ENCODE measurements at regions not wholly inside any gene's neighbourhood (a gene's known extent, or its start where the extent isn't known, plus 50 kb on each side); places are given as distances from the start of the nearest gene placed in this dataset.
"Not testable (repeated sequence)": the region's sequence is repeated elsewhere in the genome, so short reads cannot be mapped to it uniquely, and the experiment has no call there.

- no peak overlapping the region for H3K27ac Mint-ChIP-seq
- H3K4me1 Mint-ChIP-seq, result peaks cover 29% of the 10 kb centered on the region
- no peak overlapping the region for H3K4me3 Mint-ChIP-seq
- peaks cover 5% of the 10 kb centered on the region for H3K9me3 Mint-ChIP-seq
- H3K36me3 Mint-ChIP-seq, result peaks cover 7% of the 10 kb centered on the region
- H3K27me3 Mint-ChIP-seq, result no peaks in the 10 kb centered on the region
Measured at GRCh38 chr15:91445695-91446228, 345.7 kb downstream of the SV2B start.

DNA sequence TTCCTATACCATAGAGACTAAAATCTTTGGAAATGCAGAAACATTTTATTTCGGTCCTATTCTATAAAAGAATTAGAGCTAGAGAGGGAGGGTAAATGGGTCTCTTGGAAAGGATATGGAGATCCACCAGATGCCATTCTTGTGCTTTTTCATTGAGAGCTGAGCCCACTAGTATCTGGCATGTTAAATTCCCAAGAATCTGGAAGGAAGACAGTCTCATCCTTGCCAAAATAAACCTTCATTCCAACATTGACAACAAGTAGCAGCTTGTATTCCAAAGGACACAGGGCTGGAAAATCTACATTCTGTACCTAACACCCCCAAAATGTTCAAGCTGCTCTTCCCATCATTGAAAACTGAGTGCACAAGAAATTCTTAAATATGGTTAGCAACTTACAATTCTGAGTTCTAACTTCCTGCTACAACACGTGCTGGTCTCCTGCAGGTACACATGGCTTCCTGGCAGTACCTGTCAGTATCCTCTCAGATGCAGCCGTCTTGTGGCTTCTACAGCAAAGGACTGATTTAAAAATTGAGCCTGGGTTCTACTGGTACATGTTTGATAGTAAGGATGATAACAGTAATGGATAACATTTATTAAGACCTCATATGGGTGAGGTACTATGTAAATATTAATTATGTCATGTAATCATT is 348.1 kb downstream of the SV2B start:
- Mint-ChIP-seq H3K27me3 (no peaks in the 10 kb centered on the region), H3K36me3 (no peaks in the 10 kb centered on the region), H3K4me1 (peaks cover 43% of the 10 kb centered on the region), H3K27ac (peak overlapping the region; percentile 56), H3K9me3 (peaks cover 5% of the 10 kb centered on the region), H3K4me3 (no peak overlapping the region)

- Mint-ChIP-seq H3K9me3 (peaks cover 12% of the 10 kb centered on the region), H3K4me1 (peaks cover 57% of the 10 kb centered on the region), H3K4me3 (peak overlapping the region; percentile 30), H3K27ac (peak overlapping the region; percentile 31)
- H3K36me3 Mint-ChIP-seq, H3K27me3 Mint-ChIP-seq: not testable (repeated sequence)
Measured at GRCh38 chr15:91453376-91453775, 353.3 kb downstream of the SV2B start.

GRCh38 chr15:91456251-91456718 is 356.2 kb downstream of the SV2B start:
- no peak overlapping the region for H3K27ac Mint-ChIP-seq
- H3K27me3 Mint-ChIP-seq, result no peaks in the 10 kb centered on the region
- peaks cover 12% of the 10 kb centered on the region for H3K9me3 Mint-ChIP-seq
- H3K4me1 Mint-ChIP-seq, result peaks cover 50% of the 10 kb centered on the region
- H3K36me3 Mint-ChIP-seq, result peaks cover 4% of the 10 kb centered on the region
- H3K4me3 Mint-ChIP-seq, result no peak overlapping the region

- no peak overlapping the region for H3K4me3 Mint-ChIP-seq
- H3K36me3 Mint-ChIP-seq, result peaks cover 4% of the 10 kb centered on the region
- no peaks in the 10 kb centered on the region for H3K27me3 Mint-ChIP-seq
- H3K4me1 Mint-ChIP-seq, result peaks cover 54% of the 10 kb centered on the region
- H3K9me3 Mint-ChIP-seq, result peaks cover 10% of the 10 kb centered on the region
- H3K27ac Mint-ChIP-seq, result no peak overlapping the region
Measured at GRCh38 chr15:91456921-91457320, 356.9 kb downstream of the SV2B start.

DNA sequence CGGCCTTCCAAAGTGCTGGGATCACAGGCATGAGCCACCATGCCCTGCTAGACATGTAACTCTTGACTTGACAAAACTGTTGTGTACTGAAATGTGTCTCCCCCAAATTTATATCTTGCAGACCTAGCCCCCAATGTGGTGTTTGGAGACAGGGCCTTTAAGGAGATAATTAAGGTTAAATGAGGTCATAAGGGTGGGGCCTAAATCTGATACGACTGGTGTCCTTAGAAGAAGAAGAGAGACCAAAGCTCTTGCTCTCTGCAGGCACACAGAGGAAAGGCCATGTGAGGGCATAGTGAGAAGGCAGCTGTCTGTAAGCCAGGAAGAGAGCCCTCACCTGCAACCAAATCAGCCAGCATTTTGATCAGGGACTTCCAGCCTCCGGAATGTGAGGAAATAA is 361.3 kb downstream of the SV2B start:
- Mint-ChIP-seq H3K9me3 (no peaks in the 10 kb centered on the region), H3K27me3 (no peaks in the 10 kb centered on the region), H3K4me1 (peaks cover 22% of the 10 kb centered on the region), H3K27ac (no peak overlapping the region), H3K4me3 (no peak overlapping the region), H3K36me3 (no peaks in the 10 kb centered on the region)

DNA sequence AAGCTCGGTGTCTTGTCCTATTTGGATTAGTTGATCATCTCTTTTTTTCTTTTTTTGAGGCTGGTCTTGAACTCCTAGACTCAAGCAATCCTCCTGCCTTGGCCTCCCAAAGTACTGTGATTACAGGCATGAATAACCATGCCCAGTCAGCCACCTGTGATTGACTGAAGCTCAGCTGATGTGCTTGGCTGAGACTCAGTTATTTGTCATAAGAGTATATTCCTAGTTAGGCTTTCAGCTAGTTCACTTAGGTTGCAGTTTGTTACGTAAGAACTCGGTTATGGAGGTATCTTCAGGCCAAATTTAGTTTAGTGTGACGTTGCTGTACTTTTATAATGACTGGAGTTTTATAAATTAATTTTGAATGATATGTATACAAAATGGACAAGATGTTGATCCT is 365.0 kb downstream of the SV2B start:
- no peak overlapping the region for H3K4me3 Mint-ChIP-seq
- no peaks in the 10 kb centered on the region for H3K27me3 Mint-ChIP-seq
- H3K9me3 Mint-ChIP-seq, result no peaks in the 10 kb centered on the region
- peaks cover 39% of the 10 kb centered on the region for H3K4me1 Mint-ChIP-seq
- no peak overlapping the region for H3K27ac Mint-ChIP-seq
- H3K36me3 Mint-ChIP-seq, result no peaks in the 10 kb centered on the region

GRCh38 chr15:91465696-91466095 is 365.6 kb downstream of the SV2B start:
- Mint-ChIP-seq H3K36me3 (no peaks in the 10 kb centered on the region), H3K27me3 (no peaks in the 10 kb centered on the region), H3K27ac (no peak overlapping the region), H3K9me3 (no peaks in the 10 kb centered on the region), H3K4me1 (peaks cover 42% of the 10 kb centered on the region), H3K4me3 (no peak overlapping the region)

DNA sequence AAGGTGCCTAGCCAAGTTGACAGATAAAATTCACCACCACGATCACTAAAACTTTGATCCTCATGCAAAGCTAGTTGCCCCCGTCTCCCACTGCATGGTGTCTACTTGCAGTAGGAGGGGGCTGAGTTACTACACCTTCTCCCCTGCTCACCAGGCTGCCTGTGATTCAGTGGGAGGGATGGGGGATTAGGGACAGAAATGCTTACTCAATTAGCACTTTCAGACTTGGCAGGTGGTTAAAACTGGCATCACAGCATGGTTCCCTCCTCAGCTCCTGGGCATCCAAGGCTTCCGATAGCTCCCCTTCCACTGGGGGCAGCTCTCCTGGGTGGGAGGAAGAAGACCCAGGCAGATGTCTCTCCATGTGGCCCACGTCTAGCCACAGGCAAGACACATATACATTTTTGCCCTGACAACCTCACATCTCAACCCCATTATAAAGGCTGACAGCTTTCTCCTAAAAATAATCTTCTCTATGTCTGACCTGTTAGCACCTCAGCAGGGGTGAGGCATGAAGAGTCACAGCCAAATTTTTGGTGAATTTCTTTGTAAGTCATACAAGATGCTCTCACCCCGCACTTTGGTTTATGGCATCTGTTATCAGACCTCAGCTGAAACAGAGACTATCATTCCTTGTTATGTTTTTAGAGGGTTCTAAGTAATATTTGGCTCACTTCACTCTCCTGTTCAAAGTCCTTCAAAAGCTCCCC is 369.0 kb downstream of the SV2B start:
- H3K4me1 Mint-ChIP-seq, result peaks cover 61% of the 10 kb centered on the region
- peak overlapping the region; percentile 59 for H3K27ac Mint-ChIP-seq
- H3K9me3 Mint-ChIP-seq, result peaks cover under 1% of the 10 kb centered on the region
- peak overlapping the region; percentile 55 for H3K4me3 Mint-ChIP-seq
- peaks cover 1% of the 10 kb centered on the region for H3K36me3 Mint-ChIP-seq
- no peaks in the 10 kb centered on the region for H3K27me3 Mint-ChIP-seq

DNA sequence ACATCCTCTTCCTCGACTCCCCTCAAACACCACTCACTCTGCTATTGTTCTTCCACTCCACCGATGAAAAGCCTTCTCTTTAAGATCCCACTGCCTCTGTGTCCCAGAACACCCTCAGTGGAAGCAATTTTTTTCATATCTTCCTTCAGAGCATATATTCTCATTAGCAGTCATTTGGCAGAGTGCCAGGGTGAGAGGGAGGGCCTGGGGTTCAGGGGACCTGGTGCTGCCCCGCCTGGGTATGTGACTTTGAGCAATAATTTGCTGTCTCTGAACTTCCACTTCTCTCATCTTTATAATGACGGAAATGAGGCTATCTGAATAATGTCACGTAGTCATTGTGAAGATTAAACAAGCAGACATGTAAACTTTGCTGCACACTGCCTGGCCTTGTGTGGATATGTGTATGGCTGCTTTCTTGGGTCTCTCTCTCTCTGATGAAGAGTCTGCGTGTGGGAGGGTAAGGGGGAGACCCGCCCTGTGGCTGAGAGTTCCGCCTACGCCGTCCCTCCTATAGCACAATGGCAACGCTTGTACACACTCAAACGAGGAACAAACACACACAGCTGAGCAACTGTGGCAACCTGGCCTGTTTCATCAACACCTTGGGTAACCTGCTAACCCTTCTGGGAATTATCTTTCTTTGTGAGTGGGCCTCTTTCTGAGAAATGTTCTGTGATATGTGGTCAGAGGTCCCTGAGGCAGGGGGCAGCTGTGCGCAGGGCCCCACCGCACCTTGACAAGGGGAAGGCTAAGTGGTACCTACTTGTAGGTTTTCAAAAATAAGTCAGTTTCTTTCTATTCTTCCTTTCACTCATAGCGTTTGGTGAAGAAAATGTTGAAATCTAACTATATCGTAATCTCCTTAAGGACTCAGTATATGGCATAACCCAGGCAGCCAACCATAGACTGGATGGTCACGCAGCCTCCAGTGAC is 369.8 kb downstream of the SV2B start:
- H3K4me3 Mint-ChIP-seq, result peak overlapping the region; percentile 55
- peaks cover 67% of the 10 kb centered on the region for H3K4me1 Mint-ChIP-seq
- peak overlapping the region; percentile 59 for H3K27ac Mint-ChIP-seq
- peaks cover 5% of the 10 kb centered on the region for H3K9me3 Mint-ChIP-seq
- peaks cover 1% of the 10 kb centered on the region for H3K36me3 Mint-ChIP-seq
- H3K27me3 Mint-ChIP-seq, result no peaks in the 10 kb centered on the region

DNA sequence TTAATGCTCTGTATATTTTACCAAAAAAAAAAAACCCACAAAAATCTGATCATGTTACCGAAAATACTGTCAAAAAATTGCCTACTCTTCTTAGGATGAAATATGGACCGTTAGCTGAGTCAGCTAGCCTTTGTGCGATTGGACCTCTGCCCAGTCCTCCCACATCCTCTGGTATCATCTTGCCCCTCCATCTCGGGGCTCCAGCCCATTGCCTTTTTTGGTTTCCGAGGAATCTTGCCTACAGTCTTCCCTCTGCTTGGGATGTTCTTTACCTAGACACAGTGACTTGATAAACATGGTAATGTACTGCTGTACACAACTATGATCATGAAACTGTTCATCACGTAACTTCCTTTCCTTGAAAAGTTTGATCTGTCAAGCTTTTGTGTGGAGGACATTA is 371.4 kb downstream of the SV2B start:
- no peaks in the 10 kb centered on the region for H3K27me3 Mint-ChIP-seq
- H3K4me3 Mint-ChIP-seq, result peak overlapping the region; percentile 37
- peaks cover 67% of the 10 kb centered on the region for H3K4me1 Mint-ChIP-seq
- H3K27ac Mint-ChIP-seq, result peak overlapping the region; percentile 57
- H3K9me3 Mint-ChIP-seq, result peaks cover 5% of the 10 kb centered on the region
- peaks cover 1% of the 10 kb centered on the region for H3K36me3 Mint-ChIP-seq

DNA sequence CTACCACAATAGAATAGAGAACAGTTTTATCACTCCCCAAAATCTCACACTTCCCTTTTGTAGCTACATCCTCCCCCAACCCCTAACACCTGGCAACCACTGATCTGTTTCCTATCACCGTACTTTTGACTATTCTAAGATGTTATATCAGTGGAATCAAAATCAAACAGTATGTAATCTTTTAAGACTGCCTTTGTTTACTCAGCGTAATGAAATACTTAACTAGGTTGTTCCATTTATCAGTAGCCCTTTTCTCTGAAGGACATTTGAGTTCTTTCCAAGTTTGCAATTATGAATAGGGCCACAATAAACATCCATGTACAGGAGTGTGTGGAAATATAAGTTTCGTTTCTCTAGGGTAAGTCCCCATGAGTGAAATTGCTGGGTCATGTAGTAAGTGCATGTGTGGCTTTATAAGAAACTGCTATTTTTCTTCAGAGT is 372.3 kb downstream of the SV2B start:
- peak overlapping the region; percentile 57 for H3K27ac Mint-ChIP-seq
- no peaks in the 10 kb centered on the region for H3K27me3 Mint-ChIP-seq
- H3K36me3 Mint-ChIP-seq, result peaks cover 1% of the 10 kb centered on the region
- H3K9me3 Mint-ChIP-seq, result peaks cover 5% of the 10 kb centered on the region
- H3K4me3 Mint-ChIP-seq, result peak overlapping the region; percentile 47
- H3K4me1 Mint-ChIP-seq, result peaks cover 71% of the 10 kb centered on the region

DNA sequence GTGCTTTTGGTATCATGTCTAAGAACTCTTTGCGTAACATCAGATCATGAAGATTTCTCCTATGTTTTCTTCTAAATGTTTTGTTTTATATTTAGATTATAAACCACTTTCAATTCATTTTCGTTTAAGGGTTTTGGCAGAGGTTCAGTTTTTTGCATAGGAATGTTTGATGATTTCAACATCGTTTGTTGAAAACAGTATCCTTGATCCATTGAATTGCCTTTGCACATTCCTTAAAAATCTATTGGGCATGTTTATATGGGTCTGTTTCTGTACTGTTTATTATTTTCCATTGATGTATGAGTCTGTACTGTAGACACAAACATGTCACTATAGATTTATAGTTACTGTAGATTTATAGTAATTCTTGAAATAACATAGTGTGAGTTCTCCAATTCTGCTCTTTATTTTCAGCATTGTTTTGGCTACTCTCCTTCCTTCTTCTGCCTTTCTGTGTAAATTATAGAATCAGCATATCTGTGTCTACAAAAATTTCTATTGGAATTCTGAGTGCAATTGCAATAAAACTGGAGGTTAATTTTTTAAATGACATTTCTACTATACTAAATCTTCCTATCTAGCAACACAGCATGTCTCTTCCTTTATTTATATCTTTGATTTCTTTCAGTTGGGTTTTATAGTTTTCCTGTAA is 374.0 kb downstream of the SV2B start:
- H3K27me3 Mint-ChIP-seq, result no peaks in the 10 kb centered on the region
- H3K4me1 Mint-ChIP-seq, result peaks cover 67% of the 10 kb centered on the region
- peaks cover 5% of the 10 kb centered on the region for H3K9me3 Mint-ChIP-seq
- H3K27ac Mint-ChIP-seq, result no peak overlapping the region
- H3K36me3 Mint-ChIP-seq, result peaks cover 1% of the 10 kb centered on the region
- no peak overlapping the region for H3K4me3 Mint-ChIP-seq

GRCh38 chr15:91476861-91477260 is 376.6 kb upstream of the SLCO3A1 start:
- peaks cover 1% of the 10 kb centered on the region for H3K36me3 Mint-ChIP-seq
- peaks cover 65% of the 10 kb centered on the region for H3K4me1 Mint-ChIP-seq
- no peak overlapping the region for H3K27ac Mint-ChIP-seq
- H3K27me3 Mint-ChIP-seq, result no peaks in the 10 kb centered on the region
- no peak overlapping the region for H3K4me3 Mint-ChIP-seq
- peaks cover 5% of the 10 kb centered on the region for H3K9me3 Mint-ChIP-seq

DNA sequence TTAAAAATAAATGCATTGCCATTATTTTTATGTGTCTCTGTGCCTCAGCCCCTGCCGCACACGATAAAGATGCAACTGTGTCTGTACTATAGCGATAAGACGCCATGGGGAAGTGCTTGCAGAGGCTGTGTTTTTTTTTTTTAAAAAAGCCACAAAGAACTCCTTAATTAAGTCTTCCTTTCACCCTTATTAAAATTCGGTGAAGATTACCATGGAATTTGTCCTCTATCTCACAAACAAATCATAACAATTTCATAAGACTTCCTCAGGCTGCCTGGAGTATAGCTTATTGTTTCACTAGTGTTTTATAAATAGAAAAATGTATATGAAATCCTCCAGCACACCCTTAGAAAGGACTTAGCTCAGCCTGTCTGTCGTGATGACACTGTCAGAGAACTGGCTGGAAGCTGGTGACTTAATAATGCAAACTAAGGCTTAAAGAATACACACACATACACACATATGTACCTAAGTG is 374.8 kb upstream of the SLCO3A1 start:
- peak overlapping the region; percentile 23 for H3K4me3 Mint-ChIP-seq

More for the DNA sequence above, 374.8 kb upstream of the SLCO3A1 start:
- H3K9me3 Mint-ChIP-seq, result peaks cover 5% of the 10 kb centered on the region
- no peak overlapping the region for H3K27ac Mint-ChIP-seq
- peaks cover 68% of the 10 kb centered on the region for H3K4me1 Mint-ChIP-seq
- no peaks in the 10 kb centered on the region for H3K27me3 Mint-ChIP-seq
- H3K36me3 Mint-ChIP-seq, result no peaks in the 10 kb centered on the region
